ENCODE measurements at regions not wholly inside any gene's neighbourhood (a gene's known extent, or its start where the extent isn't known, plus 50 kb on each side); places are given as distances from the start of the nearest gene placed in this dataset.

GRCh38 chr10:78798976-78799730 is 269.6 kb upstream of the ZMIZ1 start:
- Mint-ChIP-seq H3K4me1 (no peaks in the 10 kb centered on the region), H3K27ac (no peak overlapping the region), H3K36me3 (no peaks in the 10 kb centered on the region), H3K4me3 (no peak overlapping the region), H3K27me3 (peaks cover 5% of the 10 kb centered on the region), H3K9me3 (no peaks in the 10 kb centered on the region)
- DNase-seq, result no peak

- Mint-ChIP-seq H3K27ac (no peak overlapping the region), H3K36me3 (no peaks in the 10 kb centered on the region), H3K4me3 (no peak overlapping the region), H3K27me3 (peaks cover 5% of the 10 kb centered on the region), H3K4me1 (no peaks in the 10 kb centered on the region), H3K9me3 (no peaks in the 10 kb centered on the region)
- no peak for DNase-seq
Measured at GRCh38 chr10:78800006-78800405, 268.8 kb upstream of the ZMIZ1 start.

GRCh38 chr10:78800535-78801320 is 268.0 kb upstream of the ZMIZ1 start:
- no peaks in the 10 kb centered on the region for H3K36me3 Mint-ChIP-seq
- no peaks in the 10 kb centered on the region for H3K4me1 Mint-ChIP-seq
- peaks cover 5% of the 10 kb centered on the region for H3K27me3 Mint-ChIP-seq
- no peak for DNase-seq
- H3K27ac Mint-ChIP-seq, result no peak overlapping the region
- no peak overlapping the region for H3K4me3 Mint-ChIP-seq
- H3K9me3 Mint-ChIP-seq, result no peaks in the 10 kb centered on the region

GRCh38 chr10:78802431-78802830 is 266.3 kb upstream of the ZMIZ1 start:
- H3K27me3 Mint-ChIP-seq, result peaks cover 5% of the 10 kb centered on the region
- no peak overlapping the region for H3K4me3 Mint-ChIP-seq
- H3K27ac Mint-ChIP-seq, result no peak overlapping the region
- DNase-seq, result no peak
- H3K36me3 Mint-ChIP-seq, result no peaks in the 10 kb centered on the region
- H3K4me1 Mint-ChIP-seq, result no peaks in the 10 kb centered on the region
- H3K9me3 Mint-ChIP-seq, result no peaks in the 10 kb centered on the region

GRCh38 chr10:78802866-78803265 is 265.9 kb upstream of the ZMIZ1 start:
- Mint-ChIP-seq H3K4me3 (no peak overlapping the region), H3K27ac (no peak overlapping the region), H3K9me3 (no peaks in the 10 kb centered on the region), H3K36me3 (no peaks in the 10 kb centered on the region), H3K27me3 (peaks cover 5% of the 10 kb centered on the region), H3K4me1 (no peaks in the 10 kb centered on the region)
- DNase-seq, result no peak

GRCh38 chr10:78803710-78804109 is 265.1 kb upstream of the ZMIZ1 start:
- H3K27me3 Mint-ChIP-seq, result peaks cover 5% of the 10 kb centered on the region
- no peak overlapping the region for H3K27ac Mint-ChIP-seq
- no peaks in the 10 kb centered on the region for H3K36me3 Mint-ChIP-seq
- H3K9me3 Mint-ChIP-seq, result no peaks in the 10 kb centered on the region
- H3K4me1 Mint-ChIP-seq, result no peaks in the 10 kb centered on the region
- DNase-seq, result no peak
- H3K4me3 Mint-ChIP-seq, result no peak overlapping the region

GRCh38 chr10:78804411-78805032 is 264.2 kb upstream of the ZMIZ1 start:
- Mint-ChIP-seq H3K36me3 (no peaks in the 10 kb centered on the region), H3K27ac (no peak overlapping the region), H3K27me3 (peaks cover 5% of the 10 kb centered on the region), H3K4me3 (no peak overlapping the region), H3K4me1 (no peaks in the 10 kb centered on the region), H3K9me3 (no peaks in the 10 kb centered on the region)
- DNase-seq, result no peak

- no peak for DNase-seq
- no peak overlapping the region for H3K4me3 Mint-ChIP-seq
- no peaks in the 10 kb centered on the region for H3K9me3 Mint-ChIP-seq
- H3K27ac Mint-ChIP-seq, result no peak overlapping the region
- no peaks in the 10 kb centered on the region for H3K36me3 Mint-ChIP-seq
- peaks cover 3% of the 10 kb centered on the region for H3K27me3 Mint-ChIP-seq
- no peaks in the 10 kb centered on the region for H3K4me1 Mint-ChIP-seq
Measured at GRCh38 chr10:78805176-78805575, 263.6 kb upstream of the ZMIZ1 start.

GRCh38 chr10:78806681-78807221 is 262.0 kb upstream of the ZMIZ1 start:
- no peaks in the 10 kb centered on the region for H3K4me1 Mint-ChIP-seq
- no peak for DNase-seq
- H3K36me3 Mint-ChIP-seq, result no peaks in the 10 kb centered on the region
- H3K27me3 Mint-ChIP-seq, result no peaks in the 10 kb centered on the region
- no peak overlapping the region for H3K27ac Mint-ChIP-seq
- no peaks in the 10 kb centered on the region for H3K9me3 Mint-ChIP-seq
- H3K4me3 Mint-ChIP-seq, result no peak overlapping the region

- H3K27me3 Mint-ChIP-seq, result no peaks in the 10 kb centered on the region
- H3K9me3 Mint-ChIP-seq, result no peaks in the 10 kb centered on the region
- no peaks in the 10 kb centered on the region for H3K36me3 Mint-ChIP-seq
- no peak overlapping the region for H3K4me3 Mint-ChIP-seq
- H3K4me1 Mint-ChIP-seq, result no peaks in the 10 kb centered on the region
- no peak for DNase-seq
- H3K27ac Mint-ChIP-seq, result no peak overlapping the region
Measured at GRCh38 chr10:78807504-78808203, 261.1 kb upstream of the ZMIZ1 start.

- Mint-ChIP-seq H3K4me3 (no peak overlapping the region), H3K9me3 (no peaks in the 10 kb centered on the region), H3K27me3 (no peaks in the 10 kb centered on the region), H3K4me1 (no peaks in the 10 kb centered on the region), H3K36me3 (no peaks in the 10 kb centered on the region), H3K27ac (no peak overlapping the region)
- DNase-seq, result no peak
Measured at GRCh38 chr10:78808286-78808685, 260.5 kb upstream of the ZMIZ1 start.

- DNase-seq, result no peak
- Mint-ChIP-seq H3K4me1 (no peaks in the 10 kb centered on the region), H3K27me3 (no peaks in the 10 kb centered on the region), H3K9me3 (no peaks in the 10 kb centered on the region), H3K4me3 (no peak overlapping the region), H3K36me3 (no peaks in the 10 kb centered on the region), H3K27ac (no peak overlapping the region)
Measured at GRCh38 chr10:78808736-78809367, 259.9 kb upstream of the ZMIZ1 start.

GRCh38 chr10:78811174-78811573 is 257.6 kb upstream of the ZMIZ1 start:
- DNase-seq, result no peak
- no peak overlapping the region for H3K27ac Mint-ChIP-seq
- H3K27me3 Mint-ChIP-seq, result no peaks in the 10 kb centered on the region
- H3K36me3 Mint-ChIP-seq, result no peaks in the 10 kb centered on the region
- H3K4me1 Mint-ChIP-seq, result no peaks in the 10 kb centered on the region
- no peak overlapping the region for H3K4me3 Mint-ChIP-seq
- H3K9me3 Mint-ChIP-seq, result no peaks in the 10 kb centered on the region

- H3K27me3 Mint-ChIP-seq, result no peaks in the 10 kb centered on the region
Measured at GRCh38 chr10:78812571-78813318, 256.0 kb upstream of the ZMIZ1 start.

More at GRCh38 chr10:78812571-78813318, 256.0 kb upstream of the ZMIZ1 start:
- H3K9me3 Mint-ChIP-seq, result no peaks in the 10 kb centered on the region
- DNase-seq, result no peak
- no peak overlapping the region for H3K27ac Mint-ChIP-seq
- H3K4me1 Mint-ChIP-seq, result no peaks in the 10 kb centered on the region
- H3K36me3 Mint-ChIP-seq, result no peaks in the 10 kb centered on the region
- no peak overlapping the region for H3K4me3 Mint-ChIP-seq

Data from activated naive CD8-positive, alpha-beta T cell treated with anti-CD3 and anti-CD28 coated beads for 36 hours (primary cell).